BJ (cell line): ENCODE measurements at regions not wholly inside any gene's neighbourhood (a gene's known extent, or its start where the extent isn't known, plus 50 kb on each side); places are given as distances from the start of the nearest gene placed in this dataset.

Experiments used
- CTCF ChIA-PET: fragments of 350-600 bp; formaldehyde crosslinking; extraction: SDS; loops from one replicate; lab custom pipeline; 2021; ENCODE audit warnings: antibody characterized with exemption, inconsistent platforms; lab: Yijun Ruan, JAX
- POLR2A ChIA-PET: fragments of 300-600 bp; sonication (Branson Sonifier 250); formaldehyde crosslinking; extraction: SDS; loops from one replicate; lab custom pipeline; 2021; ENCODE audit warnings: antibody characterized with exemption; lab: Charles Lee
- DNase-seq: peaks from one replicate; pipeline ENCODE4 v3.0.0-alpha.2; 2011; ENCODE audit warnings: low read depth
- H3K27me3 ChIP-seq: 2 replicates; pipeline ENCODE4 v1.6.0; 2011; ENCODE audit warnings: low read length; ENCODE audit not compliant: control insufficient read depth, insufficient read depth
- H3K36me3 ChIP-seq: 2 replicates; pipeline ENCODE4 v1.5.1; 2011; ENCODE audit warnings: low read length; ENCODE audit not compliant: control insufficient read depth, insufficient read depth
- H3K4me3 ChIP-seq: 2 replicates; pipeline ENCODE4 v1.5.1; 2011; ENCODE audit warnings: low read depth, mild to moderate bottlenecking, control low read depth, low read length
- TF ChIP-seq, protein P1 (sequence below): IDR thresholded peaks from 2 replicates; pipeline ENCODE4 v1.5.1; 2011; ENCODE audit warnings: low read depth, mild to moderate bottlenecking, control low read depth, inconsistent platforms, low read length, moderate library complexity; ENCODE audit not compliant: insufficient read depth

DNA sequence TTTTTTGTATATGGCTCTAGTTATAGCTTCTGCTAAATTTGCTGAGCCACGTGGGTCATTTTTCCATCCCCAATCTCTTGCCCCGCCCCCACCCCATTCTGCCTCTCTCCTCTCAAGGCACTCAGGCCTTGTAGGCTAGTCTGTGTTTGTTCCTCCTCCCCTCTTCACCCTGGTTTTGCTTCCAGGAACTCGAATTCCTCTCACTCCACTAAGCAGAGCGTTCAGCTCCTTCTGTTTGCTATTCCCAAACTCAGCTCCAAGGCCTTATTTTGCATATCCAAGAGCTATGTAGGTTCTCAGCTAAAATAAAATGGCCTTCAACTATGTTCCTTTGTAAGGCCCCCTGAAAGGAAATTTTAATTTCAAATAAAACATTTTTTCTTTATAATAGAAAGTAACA, 1293.7 kb downstream of the EPHA7 start:
- no peak for DNase-seq
- H3K36me3 ChIP-seq = no peaks in the 10 kb centered on the region
- POLR2A ChIA-PET = no interaction called here
- TF ChIP-seq, protein P1, sequence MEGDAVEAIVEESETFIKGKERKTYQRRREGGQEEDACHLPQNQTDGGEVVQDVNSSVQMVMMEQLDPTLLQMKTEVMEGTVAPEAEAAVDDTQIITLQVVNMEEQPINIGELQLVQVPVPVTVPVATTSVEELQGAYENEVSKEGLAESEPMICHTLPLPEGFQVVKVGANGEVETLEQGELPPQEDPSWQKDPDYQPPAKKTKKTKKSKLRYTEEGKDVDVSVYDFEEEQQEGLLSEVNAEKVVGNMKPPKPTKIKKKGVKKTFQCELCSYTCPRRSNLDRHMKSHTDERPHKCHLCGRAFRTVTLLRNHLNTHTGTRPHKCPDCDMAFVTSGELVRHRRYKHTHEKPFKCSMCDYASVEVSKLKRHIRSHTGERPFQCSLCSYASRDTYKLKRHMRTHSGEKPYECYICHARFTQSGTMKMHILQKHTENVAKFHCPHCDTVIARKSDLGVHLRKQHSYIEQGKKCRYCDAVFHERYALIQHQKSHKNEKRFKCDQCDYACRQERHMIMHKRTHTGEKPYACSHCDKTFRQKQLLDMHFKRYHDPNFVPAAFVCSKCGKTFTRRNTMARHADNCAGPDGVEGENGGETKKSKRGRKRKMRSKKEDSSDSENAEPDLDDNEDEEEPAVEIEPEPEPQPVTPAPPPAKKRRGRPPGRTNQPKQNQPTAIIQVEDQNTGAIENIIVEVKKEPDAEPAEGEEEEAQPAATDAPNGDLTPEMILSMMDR = no peak
- CTCF ChIA-PET = no interaction called here
- no peak overlapping the region for H3K4me3 ChIP-seq
- no peaks in the 10 kb centered on the region for H3K27me3 ChIP-seq

DNA sequence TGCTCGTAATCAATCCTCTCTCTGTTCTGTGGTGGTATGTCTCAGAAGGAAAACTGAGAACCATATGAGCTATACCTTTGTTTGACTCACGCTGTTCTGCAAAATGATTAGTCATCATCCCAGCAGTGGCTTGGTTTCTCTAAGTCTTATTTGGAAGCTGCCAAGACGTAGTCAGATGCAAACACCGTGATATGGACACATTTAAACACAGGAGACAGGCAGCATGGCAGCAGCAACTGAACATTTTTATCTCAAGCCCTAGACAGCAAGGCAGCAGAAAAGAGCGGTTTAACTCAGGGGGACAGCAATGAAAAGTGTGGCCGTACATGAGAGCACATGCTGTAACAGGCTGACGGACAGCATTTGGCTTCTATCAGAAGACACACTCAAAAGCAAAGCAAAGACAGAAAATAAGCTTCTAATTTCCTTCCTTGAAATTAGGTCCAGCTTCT, 1295.1 kb downstream of the EPHA7 start:
- no peak overlapping the region for H3K4me3 ChIP-seq
- DNase-seq = no peak
- TF ChIP-seq, protein P1 = no peak
- H3K27me3 ChIP-seq = no peaks in the 10 kb centered on the region
- ChIA-PET CTCF (no interaction called here), POLR2A (no interaction called here)
- no peaks in the 10 kb centered on the region for H3K36me3 ChIP-seq

DNA sequence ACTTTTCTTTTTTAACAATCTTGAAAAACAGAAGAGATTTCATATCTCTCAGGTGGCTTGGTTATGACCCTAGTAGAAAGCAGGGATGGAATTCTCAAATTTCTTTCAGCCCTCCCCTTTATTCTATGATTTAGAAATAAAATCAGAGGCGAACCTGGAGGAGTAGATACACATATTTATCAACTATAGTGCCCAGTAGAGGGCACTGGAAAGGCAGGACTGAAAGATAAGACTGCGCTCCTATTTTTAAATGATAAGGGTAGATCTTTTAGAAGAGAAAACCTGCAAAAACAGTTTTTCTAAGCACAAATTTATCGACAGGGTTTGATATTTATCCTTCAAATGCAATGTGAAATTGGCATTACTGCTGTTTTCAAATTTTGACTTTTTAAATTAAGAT, 1296.6 kb downstream of the EPHA7 start:
- DNase-seq = no peak
- H3K4me3 ChIP-seq = no peak overlapping the region
- ChIA-PET CTCF (no interaction called here), POLR2A (no interaction called here)
- TF ChIP-seq, protein P1 = 0 out of 2 replicates have a peak, but pooled peaks have one; percentile 3
- no peaks in the 10 kb centered on the region for H3K36me3 ChIP-seq
- no peaks in the 10 kb centered on the region for H3K27me3 ChIP-seq

DNA sequence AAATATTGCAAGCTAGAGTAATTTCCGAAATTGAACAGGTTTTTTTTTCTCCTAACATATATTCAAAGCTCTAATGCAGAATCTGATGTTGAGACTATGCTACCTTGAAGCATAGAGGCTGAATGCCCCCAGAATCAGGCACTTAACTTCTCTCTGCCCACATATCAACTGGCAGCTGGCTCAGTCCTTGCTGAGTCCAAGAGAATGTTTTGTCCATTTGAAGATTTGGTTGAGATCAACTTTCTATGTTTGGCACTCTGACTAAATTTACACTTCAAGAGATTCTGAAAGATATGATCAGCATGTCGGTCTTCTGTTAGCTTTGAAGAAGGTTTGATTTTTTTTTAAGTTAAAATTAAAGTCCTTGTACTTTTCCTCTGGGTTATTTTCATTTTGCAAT, 1298.1 kb downstream of the EPHA7 start:
- TF ChIP-seq, protein P1 = no peak
- Histone ChIP-seq H3K4me3 (no peak overlapping the region), H3K27me3 (no peaks in the 10 kb centered on the region), H3K36me3 (no peaks in the 10 kb centered on the region)
- ChIA-PET POLR2A (no interaction called here), CTCF (no interaction called here)
- no peak for DNase-seq

DNA sequence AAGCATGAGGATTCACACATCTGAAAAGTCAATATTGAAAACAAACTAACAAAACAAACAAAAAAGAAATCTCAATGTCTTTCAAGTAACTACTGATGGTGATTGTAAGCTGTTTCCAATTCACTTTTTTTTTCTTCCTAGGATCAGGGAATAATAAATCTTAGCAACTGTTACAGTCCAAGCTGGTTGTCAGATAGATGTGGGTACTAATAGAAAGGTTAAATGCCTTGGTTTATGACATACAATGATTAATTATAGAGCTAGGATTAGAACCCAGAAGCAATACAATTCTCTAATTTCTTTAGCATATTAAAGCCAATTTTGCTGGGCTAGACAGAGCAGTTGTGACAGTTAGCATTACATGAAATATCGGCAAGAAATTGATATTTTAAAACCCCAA, 1301.6 kb downstream of the EPHA7 start:
- TF ChIP-seq, protein P1 = no peak
- no peak for DNase-seq
- CTCF ChIA-PET = no interaction called here
- no peaks in the 10 kb centered on the region for H3K27me3 ChIP-seq
- no peaks in the 10 kb centered on the region for H3K36me3 ChIP-seq
- H3K4me3 ChIP-seq = no peak overlapping the region
- POLR2A ChIA-PET = no interaction called here
